Erythroblast (primary cell): ENCODE measurements at regions not wholly inside any gene's neighbourhood (a gene's known extent, or its start where the extent isn't known, plus 50 kb on each side); places are given as distances from the start of the nearest gene placed in this dataset.

Source experiments
- GATA1 ChIP-seq: IDR thresholded peaks from 2 replicates; pipeline ENCODE4 v1.6.1; 2011; ENCODE audit warnings: low read depth, mild to moderate bottlenecking, control low read depth, low read length, moderate library complexity
- POLR2A ChIP-seq: IDR thresholded peaks from 2 replicates; pipeline ENCODE4 v1.6.1; 2011; ENCODE audit warnings: mild to moderate bottlenecking, low read length

DNA sequence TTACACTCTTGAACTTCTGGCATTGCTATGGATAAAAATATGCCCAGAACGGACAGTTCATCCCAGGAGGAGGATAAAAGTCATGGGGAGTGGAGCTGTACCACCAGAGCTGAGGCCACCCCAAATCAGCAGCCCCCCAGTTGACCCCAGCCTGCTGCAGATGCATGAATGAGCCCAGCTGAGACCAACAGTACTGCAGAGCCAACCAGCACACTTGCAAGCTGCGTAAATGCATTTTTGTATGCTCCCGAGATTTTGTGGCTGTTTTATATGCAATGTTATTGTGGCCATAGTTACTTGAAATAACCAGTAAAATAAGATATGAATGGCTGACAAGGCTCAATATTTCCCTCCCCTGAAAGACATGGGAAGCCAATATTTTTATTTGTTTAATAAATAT is 264.6 kb downstream of the DUSP10 start:
- TF ChIP-seq POLR2A (no peak), GATA1 (no peak)
